Keratinocyte (primary cell): ENCODE measurements at regions not wholly inside any gene's neighbourhood (a gene's known extent, or its start where the extent isn't known, plus 50 kb on each side); places are given as distances from the start of the nearest gene placed in this dataset.

Experiments
- CTCF ChIP-seq, 3 experiments: IDR thresholded peaks in 1 of 3; conservative IDR thresholded peaks in 1 of 3; optimal IDR thresholded peaks in 1 of 3; 2 replicates in 2 of 3; 3 replicates in 1 of 3; pipeline versions ENCODE3 to v1.5.1; 2011; ENCODE audit warnings: low read length in 3 of 3, mild to moderate bottlenecking in 3 of 3, moderate library complexity in 2 of 3, control low read depth in 1 of 3, inconsistent platforms in 1 of 3; ENCODE audit not compliant: insufficient read depth in 2 of 3; ENCODE audit errors: extremely low read depth in 1 of 3
- EZH2 ChIP-seq: IDR thresholded peaks from one replicate; pipeline ENCODE4 v1.6.1; 2012; ENCODE audit warnings: inconsistent platforms, mild to moderate bottlenecking, low read length, moderate library complexity

- no peak for TF ChIP-seq CTCF (optimal IDR thresholded peaks at IDR 0.05 in 1 of 3, IDR thresholded peaks at IDR 0.05 in 1 of 3, conservative IDR thresholded peaks at IDR 0.05 in 1 of 3; ENCODE audit: extremely low read depth in 1 of 3, insufficient read depth in 2 of 3, low read length in 3 of 3)
- no peak for TF ChIP-seq EZH2
These were observed 1615.2 kb upstream of the ACVR2A start for GRCh38 chr2:146229508-146230155.
